ENCODE measurements at regions not wholly inside any gene's neighbourhood (a gene's known extent, or its start where the extent isn't known, plus 50 kb on each side); places are given as distances from the start of the nearest gene placed in this dataset.
"Not testable (repeated sequence)": the region's sequence is repeated elsewhere in the genome, so short reads cannot be mapped to it uniquely, and the experiment has no call there.

DNA sequence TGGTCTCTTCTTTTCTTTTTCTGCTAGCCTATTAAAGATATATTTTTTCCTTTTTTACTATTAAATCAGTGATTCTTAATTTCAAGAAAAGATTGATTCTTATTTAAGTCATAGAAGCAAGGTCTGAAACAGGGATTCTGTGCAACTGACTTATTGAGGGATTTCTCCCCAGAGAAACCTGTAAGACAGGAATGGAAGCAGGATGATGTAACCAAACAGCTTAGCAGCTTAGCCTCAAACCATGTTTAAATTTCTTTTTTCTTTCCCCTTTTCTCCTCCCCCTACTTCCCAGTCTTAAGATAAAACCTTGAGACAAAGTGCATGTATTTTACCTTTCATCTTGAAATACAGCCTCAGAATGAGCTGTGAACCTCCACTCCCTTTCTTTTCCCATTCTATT lies 322.8 kb downstream of the NEK10 start:
- no peaks in the 10 kb centered on the region for H3K27me3 ChIP-seq (ENCODE audit: low read depth)
- TF ChIP-seq, protein P1, sequence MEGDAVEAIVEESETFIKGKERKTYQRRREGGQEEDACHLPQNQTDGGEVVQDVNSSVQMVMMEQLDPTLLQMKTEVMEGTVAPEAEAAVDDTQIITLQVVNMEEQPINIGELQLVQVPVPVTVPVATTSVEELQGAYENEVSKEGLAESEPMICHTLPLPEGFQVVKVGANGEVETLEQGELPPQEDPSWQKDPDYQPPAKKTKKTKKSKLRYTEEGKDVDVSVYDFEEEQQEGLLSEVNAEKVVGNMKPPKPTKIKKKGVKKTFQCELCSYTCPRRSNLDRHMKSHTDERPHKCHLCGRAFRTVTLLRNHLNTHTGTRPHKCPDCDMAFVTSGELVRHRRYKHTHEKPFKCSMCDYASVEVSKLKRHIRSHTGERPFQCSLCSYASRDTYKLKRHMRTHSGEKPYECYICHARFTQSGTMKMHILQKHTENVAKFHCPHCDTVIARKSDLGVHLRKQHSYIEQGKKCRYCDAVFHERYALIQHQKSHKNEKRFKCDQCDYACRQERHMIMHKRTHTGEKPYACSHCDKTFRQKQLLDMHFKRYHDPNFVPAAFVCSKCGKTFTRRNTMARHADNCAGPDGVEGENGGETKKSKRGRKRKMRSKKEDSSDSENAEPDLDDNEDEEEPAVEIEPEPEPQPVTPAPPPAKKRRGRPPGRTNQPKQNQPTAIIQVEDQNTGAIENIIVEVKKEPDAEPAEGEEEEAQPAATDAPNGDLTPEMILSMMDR (IDR thresholded peaks at IDR 0.05; ENCODE audit: borderline replicate concordance) = no peak
- intact Hi-C loops (cut with micrococcal nuclease) = no loop called here
- H3K36me3 ChIP-seq = no peaks in the 10 kb centered on the region
- H3K4me1 ChIP-seq = no peaks in the 10 kb centered on the region
- H3K9me3 ChIP-seq (replicated peaks) = peaks cover 17% of the 10 kb centered on the region
- DNase-seq = no peak
- H3K4me3 ChIP-seq = no peak overlapping the region
- no peak overlapping the region for H3K27ac ChIP-seq (replicated peaks)

DNA sequence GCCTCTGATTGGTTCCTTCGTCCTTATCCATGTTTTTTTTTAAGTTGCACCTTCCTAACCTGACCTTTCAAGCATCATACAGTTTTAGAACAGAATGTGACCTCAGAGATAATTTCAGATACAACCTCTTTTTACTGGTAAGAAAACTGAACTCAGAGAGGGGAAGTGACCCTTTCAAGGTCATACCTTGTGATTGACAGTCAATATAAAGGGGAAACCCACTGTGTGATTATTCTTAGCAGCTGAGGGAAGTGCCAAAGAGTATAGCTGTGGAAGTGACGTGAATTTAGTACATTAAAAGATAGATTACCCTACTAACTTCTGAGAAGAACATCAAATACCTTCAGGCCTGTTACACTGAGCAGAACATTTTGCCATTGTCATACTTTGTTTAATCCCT lies 319.4 kb downstream of the NEK10 start:
- intact Hi-C loops (cut with micrococcal nuclease) = no loop called here
- Histone ChIP-seq H3K27ac (replicated peaks) (no peak overlapping the region), H3K4me3 (no peak overlapping the region), H3K36me3 (no peaks in the 10 kb centered on the region), H3K27me3 (ENCODE audit: low read depth) (no peaks in the 10 kb centered on the region), H3K9me3 (replicated peaks) (peaks cover 51% of the 10 kb centered on the region), H3K4me1 (no peaks in the 10 kb centered on the region)
- TF ChIP-seq, protein P1 (IDR thresholded peaks at IDR 0.05; ENCODE audit: borderline replicate concordance) = no peak
- DNase-seq = no peak

DNA sequence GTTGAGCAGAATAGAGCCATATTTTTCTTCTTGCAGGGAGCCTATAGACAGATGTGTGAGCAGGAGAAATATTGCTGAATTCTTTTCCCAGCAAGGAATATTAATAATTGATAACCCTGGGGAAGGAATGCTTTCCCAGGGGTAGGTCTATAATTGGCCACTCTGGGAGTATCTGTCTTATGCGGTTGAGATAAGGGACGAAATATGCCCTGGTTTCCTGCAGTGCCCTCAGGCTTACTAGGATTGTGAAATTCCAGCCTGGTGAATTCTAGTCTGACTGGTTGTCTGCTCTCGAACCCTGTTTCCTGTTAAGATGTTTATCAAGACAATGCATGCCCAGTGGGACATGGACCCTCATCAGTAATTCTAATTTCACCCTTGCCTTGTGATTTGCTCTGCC lies 317.7 kb downstream of the NEK10 start:
- H3K4me1 ChIP-seq; intact Hi-C loops (cut with micrococcal nuclease); H3K27me3 ChIP-seq (ENCODE audit: low read depth); H3K27ac ChIP-seq (replicated peaks); H3K36me3 ChIP-seq; H3K4me3 ChIP-seq; DNase-seq: not testable (repeated sequence)
- peaks cover 60% of the 10 kb centered on the region for H3K9me3 ChIP-seq (replicated peaks)

- Histone ChIP-seq H3K4me1 (no peaks in the 10 kb centered on the region), H3K27ac (replicated peaks) (no peak overlapping the region), H3K36me3 (no peaks in the 10 kb centered on the region), H3K27me3 (ENCODE audit: low read depth) (no peaks in the 10 kb centered on the region), H3K9me3 (replicated peaks) (peaks cover 54% of the 10 kb centered on the region), H3K4me3 (no peak overlapping the region)
- intact Hi-C loops (cut with micrococcal nuclease) = no loop called here
- TF ChIP-seq, protein P1 (IDR thresholded peaks at IDR 0.05; ENCODE audit: borderline replicate concordance) = no peak
- no peak for DNase-seq
These were observed 312.9 kb downstream of the NEK10 start for GRCh38 chr3:27056326-27056725.

GRCh38 chr3:27059489-27059888 lies 309.7 kb downstream of the NEK10 start:
- TF ChIP-seq, protein P1 (IDR thresholded peaks at IDR 0.05; ENCODE audit: borderline replicate concordance) = no peak
- no peaks in the 10 kb centered on the region for H3K36me3 ChIP-seq
- H3K4me3 ChIP-seq = no peak overlapping the region
- H3K9me3 ChIP-seq (replicated peaks) = peaks cover 23% of the 10 kb centered on the region
- intact Hi-C loops (cut with micrococcal nuclease) = no loop called here
- H3K27me3 ChIP-seq (ENCODE audit: low read depth) = no peaks in the 10 kb centered on the region
- no peak for DNase-seq
- H3K27ac ChIP-seq (replicated peaks) = no peak overlapping the region
- no peaks in the 10 kb centered on the region for H3K4me1 ChIP-seq

Data from left ventricle myocardium inferior (tissue), 1 donor.